Epithelial cell of proximal tubule (primary cell): ENCODE measurements at regions not wholly inside any gene's neighbourhood (a gene's known extent, or its start where the extent isn't known, plus 50 kb on each side); places are given as distances from the start of the nearest gene placed in this dataset.

Source experiments
- DNase-seq: peaks from one replicate; pipeline ENCODE4 v3.0.0-alpha.2; 2011; ENCODE audit warnings: low read depth
- H3K4me3 ChIP-seq: 2 replicates; pipeline ENCODE4 v1.5.1; 2011; ENCODE audit warnings: low read depth, mild to moderate bottlenecking, low read length
- TF ChIP-seq, protein P1 (sequence below): conservative IDR thresholded peaks from 2 replicates; pipeline ENCODE4 v1.5.1; 2012; ENCODE audit warnings: low read depth, mild to moderate bottlenecking, low read length

DNA sequence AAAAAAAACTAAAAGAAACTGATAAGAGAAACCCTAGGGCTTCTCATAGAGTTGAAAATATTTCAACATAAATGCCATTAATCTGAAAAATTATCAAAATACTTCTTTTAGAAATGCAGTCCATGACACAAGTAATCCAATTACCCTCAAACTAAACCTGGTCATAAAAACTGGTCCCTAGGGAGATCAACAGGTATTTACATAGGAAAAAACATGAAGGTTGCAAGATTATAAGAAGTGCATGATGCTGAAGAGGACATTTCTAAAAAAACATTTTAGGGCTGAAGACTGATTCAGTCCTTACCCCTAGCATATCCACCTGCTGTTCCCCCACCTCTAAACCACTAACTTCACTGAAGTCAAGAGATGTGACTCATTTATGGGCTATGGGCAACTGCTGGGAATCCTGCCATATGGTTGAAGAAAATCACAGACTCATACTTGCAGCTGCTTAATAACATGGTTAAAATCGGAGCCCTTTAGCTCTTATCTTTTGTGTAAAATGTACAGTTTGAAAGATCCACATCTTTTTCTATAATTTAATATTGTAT, 131.0 kb upstream of the RUNX1 start:
- DNase-seq, result no peak
- TF ChIP-seq, protein P1, sequence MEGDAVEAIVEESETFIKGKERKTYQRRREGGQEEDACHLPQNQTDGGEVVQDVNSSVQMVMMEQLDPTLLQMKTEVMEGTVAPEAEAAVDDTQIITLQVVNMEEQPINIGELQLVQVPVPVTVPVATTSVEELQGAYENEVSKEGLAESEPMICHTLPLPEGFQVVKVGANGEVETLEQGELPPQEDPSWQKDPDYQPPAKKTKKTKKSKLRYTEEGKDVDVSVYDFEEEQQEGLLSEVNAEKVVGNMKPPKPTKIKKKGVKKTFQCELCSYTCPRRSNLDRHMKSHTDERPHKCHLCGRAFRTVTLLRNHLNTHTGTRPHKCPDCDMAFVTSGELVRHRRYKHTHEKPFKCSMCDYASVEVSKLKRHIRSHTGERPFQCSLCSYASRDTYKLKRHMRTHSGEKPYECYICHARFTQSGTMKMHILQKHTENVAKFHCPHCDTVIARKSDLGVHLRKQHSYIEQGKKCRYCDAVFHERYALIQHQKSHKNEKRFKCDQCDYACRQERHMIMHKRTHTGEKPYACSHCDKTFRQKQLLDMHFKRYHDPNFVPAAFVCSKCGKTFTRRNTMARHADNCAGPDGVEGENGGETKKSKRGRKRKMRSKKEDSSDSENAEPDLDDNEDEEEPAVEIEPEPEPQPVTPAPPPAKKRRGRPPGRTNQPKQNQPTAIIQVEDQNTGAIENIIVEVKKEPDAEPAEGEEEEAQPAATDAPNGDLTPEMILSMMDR, result no peak
- no peak overlapping the region for H3K4me3 ChIP-seq

DNA sequence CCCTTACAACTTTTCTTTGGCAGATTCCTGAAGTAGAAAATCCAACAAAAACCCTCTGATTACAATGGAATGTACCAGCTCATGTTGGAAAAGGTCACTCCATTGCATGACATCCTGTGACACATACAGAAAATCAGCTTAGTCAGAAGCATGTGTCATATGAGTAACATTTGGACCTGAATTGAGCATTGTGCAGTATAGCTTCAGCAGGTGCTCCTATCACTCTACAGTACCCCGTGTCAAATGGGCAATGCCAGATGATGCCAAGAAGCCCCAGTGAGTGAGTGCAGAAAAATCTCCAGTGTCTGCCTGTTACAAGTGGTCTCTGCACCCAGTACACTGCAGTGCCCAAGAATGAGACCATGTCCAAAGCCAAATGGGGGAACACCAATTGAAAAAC, 129.7 kb upstream of the RUNX1 start:
- TF ChIP-seq, protein P1, result no peak
- no peak overlapping the region for H3K4me3 ChIP-seq
- DNase-seq, result no peak

DNA sequence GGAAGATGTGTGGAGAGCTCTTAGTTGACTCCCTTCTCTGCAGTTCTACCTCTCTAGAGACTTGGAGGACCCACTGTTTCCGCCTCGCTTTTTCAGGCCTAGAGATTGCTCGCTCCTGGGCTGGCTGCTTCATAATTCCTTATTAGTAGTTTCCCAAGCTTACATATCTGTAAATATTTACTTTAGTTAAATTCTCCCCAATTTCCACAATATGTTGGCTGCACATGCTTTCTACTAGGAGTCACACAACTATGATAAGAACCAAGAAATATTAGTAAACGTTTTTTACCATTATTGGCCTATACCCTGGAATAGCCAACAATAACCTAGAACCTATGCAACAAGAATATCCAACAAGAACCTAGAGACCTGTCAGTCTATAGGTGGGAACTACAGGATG, 129.0 kb upstream of the RUNX1 start:
- TF ChIP-seq, protein P1, result no peak
- H3K4me3 ChIP-seq, result no peak overlapping the region
- no peak for DNase-seq

DNA sequence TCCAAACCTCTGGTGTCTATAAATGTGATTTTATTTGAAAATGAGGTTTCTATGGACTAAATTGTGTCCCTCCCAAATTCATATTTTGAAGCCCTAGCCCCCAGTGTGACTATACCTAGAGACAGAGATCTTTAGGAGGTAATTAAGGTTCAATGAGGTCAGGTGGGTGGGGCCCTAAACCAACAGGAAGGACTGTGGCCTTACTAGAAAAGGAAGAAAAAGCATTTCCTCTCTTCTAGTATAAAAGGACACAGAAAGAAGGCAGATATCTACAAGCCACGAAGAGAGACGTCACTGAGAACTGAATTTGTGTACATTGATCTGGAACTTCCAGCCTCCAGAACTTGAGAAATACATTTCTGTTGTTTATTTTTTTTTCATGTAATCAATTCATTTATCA, 123.1 kb upstream of the RUNX1 start:
- TF ChIP-seq, protein P1, result no peak
- no peak overlapping the region for H3K4me3 ChIP-seq
- DNase-seq, result no peak

DNA sequence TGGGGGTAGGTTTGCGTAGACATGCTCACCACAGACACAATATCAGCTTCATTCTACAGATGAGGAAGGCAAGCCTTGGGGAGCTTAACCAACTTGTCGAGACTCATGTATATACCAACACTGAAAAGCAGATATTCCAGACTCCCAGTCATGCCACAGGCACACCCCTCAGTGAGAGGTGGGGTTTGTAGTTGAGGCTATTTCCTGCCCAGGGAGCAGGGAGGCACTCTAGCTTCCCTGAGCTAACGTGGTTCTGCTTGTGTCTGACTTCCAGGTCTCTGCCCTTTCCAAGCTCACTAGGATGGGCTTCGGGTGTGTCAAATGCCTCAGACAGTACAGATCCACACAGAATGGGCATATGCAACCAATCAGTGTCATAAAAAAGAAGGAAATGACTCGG, 122.3 kb upstream of the RUNX1 start:
- no peak overlapping the region for H3K4me3 ChIP-seq
- no peak for DNase-seq
- TF ChIP-seq, protein P1, result no peak

DNA sequence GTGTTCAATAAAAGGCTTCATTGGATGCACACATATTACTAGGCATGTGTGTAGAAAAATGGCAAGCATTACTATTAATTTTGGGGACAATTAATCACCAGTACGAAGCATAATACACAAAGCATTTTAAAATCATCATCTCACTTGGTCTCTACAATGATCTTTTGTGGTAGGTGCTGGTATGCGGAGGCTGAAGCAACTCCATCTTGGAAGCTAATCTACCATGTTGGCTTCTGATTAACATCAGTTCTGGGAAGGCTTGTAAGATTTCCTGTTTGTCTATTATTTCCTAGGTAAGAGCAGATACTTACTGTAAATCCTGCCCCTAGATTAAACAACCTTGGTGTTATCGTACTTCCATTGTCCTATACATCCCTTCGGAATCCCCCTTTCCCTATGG, 121.7 kb upstream of the RUNX1 start:
- H3K4me3 ChIP-seq, result no peak overlapping the region
- TF ChIP-seq, protein P1, result no peak
- DNase-seq, result no peak

DNA sequence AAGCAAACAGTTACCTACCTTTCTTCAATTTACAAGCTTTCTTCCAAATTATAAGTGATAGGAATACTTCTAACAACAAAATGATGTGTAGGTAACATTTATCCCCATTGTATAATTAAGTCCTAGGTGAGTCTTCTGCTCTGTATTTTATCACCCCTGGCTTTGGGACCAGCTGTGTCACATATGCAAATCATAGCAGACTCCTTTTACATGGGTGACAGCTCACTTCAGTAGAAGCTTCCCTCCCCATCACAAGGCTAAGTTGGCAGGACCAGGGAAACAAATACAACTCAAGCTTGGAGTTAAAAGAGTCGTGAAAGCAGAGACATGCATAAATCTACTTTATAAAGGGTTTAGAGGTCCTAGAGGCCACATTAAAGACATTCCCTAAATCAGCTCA, 121.1 kb upstream of the RUNX1 start:
- TF ChIP-seq, protein P1, result no peak
- no peak for DNase-seq
- H3K4me3 ChIP-seq, result no peak overlapping the region
